ENCODE measurements at regions not wholly inside any gene's neighbourhood (a gene's known extent, or its start where the extent isn't known, plus 50 kb on each side); places are given as distances from the start of the nearest gene placed in this dataset.

- H3K36me3 ChIP-seq (ENCODE audit: control insufficient read depth in 1 of 2, insufficient read depth in 2 of 2, low read length in 2 of 2) = no peaks in the 10 kb centered on the region
- H3K27me3 ChIP-seq (ENCODE audit: low read depth, low read length) = no peaks in the 10 kb centered on the region
- no peak overlapping the region for H3K27ac ChIP-seq (ENCODE audit: low read length)
- no peak overlapping the region for H3K4me3 ChIP-seq (ENCODE audit: low read depth in 1 of 2, low read length in 2 of 2)
- H3K9me3 ChIP-seq (ENCODE audit: control insufficient read depth in 1 of 2, low read length in 2 of 2) = no peaks in the 10 kb centered on the region
- no peaks in the 10 kb centered on the region for H3K4me1 ChIP-seq (ENCODE audit: control insufficient read depth in 1 of 2, insufficient read depth in 2 of 2, low read length in 2 of 2)
These were observed 97.0 kb downstream of the AGTR2 start for GRCh38 chrX:116267511-116268040.

GRCh38 chrX:116272322-116272721 is 101.8 kb downstream of the AGTR2 start:
- no peak overlapping the region for H3K4me3 ChIP-seq (ENCODE audit: low read depth in 1 of 2, low read length in 2 of 2)
- H3K36me3 ChIP-seq (ENCODE audit: control insufficient read depth in 1 of 2, insufficient read depth in 2 of 2, low read length in 2 of 2) = no peaks in the 10 kb centered on the region
- no peaks in the 10 kb centered on the region for H3K4me1 ChIP-seq (ENCODE audit: control insufficient read depth in 1 of 2, insufficient read depth in 2 of 2, low read length in 2 of 2)
- no peak overlapping the region for H3K27ac ChIP-seq (ENCODE audit: low read length)
- no peaks in the 10 kb centered on the region for H3K27me3 ChIP-seq (ENCODE audit: low read depth, low read length)
- H3K9me3 ChIP-seq (ENCODE audit: control insufficient read depth in 1 of 2, low read length in 2 of 2) = no peaks in the 10 kb centered on the region

GRCh38 chrX:116272861-116273260 is 102.3 kb downstream of the AGTR2 start:
- Histone ChIP-seq H3K4me1 (ENCODE audit: control insufficient read depth in 1 of 2, insufficient read depth in 2 of 2, low read length in 2 of 2) (no peaks in the 10 kb centered on the region), H3K27me3 (ENCODE audit: low read depth, low read length) (no peaks in the 10 kb centered on the region), H3K4me3 (ENCODE audit: low read depth in 1 of 2, low read length in 2 of 2) (no peak overlapping the region), H3K9me3 (ENCODE audit: control insufficient read depth in 1 of 2, low read length in 2 of 2) (no peaks in the 10 kb centered on the region), H3K36me3 (ENCODE audit: control insufficient read depth in 1 of 2, insufficient read depth in 2 of 2, low read length in 2 of 2) (no peaks in the 10 kb centered on the region), H3K27ac (ENCODE audit: low read length) (no peak overlapping the region)

GRCh38 chrX:116276261-116276660 is 105.7 kb downstream of the AGTR2 start:
- no peaks in the 10 kb centered on the region for H3K27me3 ChIP-seq (ENCODE audit: low read depth, low read length)
- H3K36me3 ChIP-seq (ENCODE audit: control insufficient read depth in 1 of 2, insufficient read depth in 2 of 2, low read length in 2 of 2) = no peaks in the 10 kb centered on the region
- no peak overlapping the region for H3K27ac ChIP-seq (ENCODE audit: low read length)
- H3K4me3 ChIP-seq (ENCODE audit: low read depth in 1 of 2, low read length in 2 of 2) = no peak overlapping the region
- H3K9me3 ChIP-seq (ENCODE audit: control insufficient read depth in 1 of 2, low read length in 2 of 2) = no peaks in the 10 kb centered on the region
- H3K4me1 ChIP-seq (ENCODE audit: control insufficient read depth in 1 of 2, insufficient read depth in 2 of 2, low read length in 2 of 2) = no peaks in the 10 kb centered on the region

- H3K27me3 ChIP-seq (ENCODE audit: low read depth, low read length) = no peaks in the 10 kb centered on the region
- no peaks in the 10 kb centered on the region for H3K9me3 ChIP-seq (ENCODE audit: control insufficient read depth in 1 of 2, low read length in 2 of 2)
- H3K4me1 ChIP-seq (ENCODE audit: control insufficient read depth in 1 of 2, insufficient read depth in 2 of 2, low read length in 2 of 2) = no peaks in the 10 kb centered on the region
These were observed 107.0 kb downstream of the AGTR2 start for GRCh38 chrX:116277351-116278225.

GRCh38 chrX:116278826-116279225 is 108.3 kb downstream of the AGTR2 start:
- Histone ChIP-seq H3K4me3 (ENCODE audit: low read depth in 1 of 2, low read length in 2 of 2) (no peak overlapping the region), H3K27ac (ENCODE audit: low read length) (no peak overlapping the region)

More at GRCh38 chrX:116277351-116278225, 107.0 kb downstream of the AGTR2 start:
- Histone ChIP-seq H3K36me3 (ENCODE audit: control insufficient read depth in 1 of 2, insufficient read depth in 2 of 2, low read length in 2 of 2) (no peaks in the 10 kb centered on the region), H3K4me3 (ENCODE audit: low read depth in 1 of 2, low read length in 2 of 2) (no peak overlapping the region), H3K27ac (ENCODE audit: low read length) (no peak overlapping the region)

GRCh38 chrX:116281106-116281505 is 110.6 kb downstream of the AGTR2 start:
- Histone ChIP-seq H3K27me3 (ENCODE audit: low read depth, low read length) (no peaks in the 10 kb centered on the region), H3K9me3 (ENCODE audit: control insufficient read depth in 1 of 2, low read length in 2 of 2) (no peaks in the 10 kb centered on the region), H3K36me3 (ENCODE audit: control insufficient read depth in 1 of 2, insufficient read depth in 2 of 2, low read length in 2 of 2) (no peaks in the 10 kb centered on the region), H3K4me1 (ENCODE audit: control insufficient read depth in 1 of 2, insufficient read depth in 2 of 2, low read length in 2 of 2) (no peaks in the 10 kb centered on the region), H3K27ac (ENCODE audit: low read length) (no peak overlapping the region), H3K4me3 (ENCODE audit: low read depth in 1 of 2, low read length in 2 of 2) (no peak overlapping the region)

More at GRCh38 chrX:116278826-116279225, 108.3 kb downstream of the AGTR2 start:
- Histone ChIP-seq H3K4me1 (ENCODE audit: control insufficient read depth in 1 of 2, insufficient read depth in 2 of 2, low read length in 2 of 2) (no peaks in the 10 kb centered on the region), H3K27me3 (ENCODE audit: low read depth, low read length) (no peaks in the 10 kb centered on the region), H3K9me3 (ENCODE audit: control insufficient read depth in 1 of 2, low read length in 2 of 2) (no peaks in the 10 kb centered on the region), H3K36me3 (ENCODE audit: control insufficient read depth in 1 of 2, insufficient read depth in 2 of 2, low read length in 2 of 2) (no peaks in the 10 kb centered on the region)

- no peaks in the 10 kb centered on the region for H3K36me3 ChIP-seq (ENCODE audit: control insufficient read depth in 1 of 2, insufficient read depth in 2 of 2, low read length in 2 of 2)
- H3K4me3 ChIP-seq (ENCODE audit: low read depth in 1 of 2, low read length in 2 of 2) = no peak overlapping the region
- no peaks in the 10 kb centered on the region for H3K9me3 ChIP-seq (ENCODE audit: control insufficient read depth in 1 of 2, low read length in 2 of 2)
- no peaks in the 10 kb centered on the region for H3K27me3 ChIP-seq (ENCODE audit: low read depth, low read length)
- H3K27ac ChIP-seq (ENCODE audit: low read length) = no peak overlapping the region
- no peaks in the 10 kb centered on the region for H3K4me1 ChIP-seq (ENCODE audit: control insufficient read depth in 1 of 2, insufficient read depth in 2 of 2, low read length in 2 of 2)
These were observed 112.2 kb downstream of the AGTR2 start for GRCh38 chrX:116282751-116283150.

- no peak overlapping the region for H3K27ac ChIP-seq (ENCODE audit: low read length)
- no peaks in the 10 kb centered on the region for H3K9me3 ChIP-seq (ENCODE audit: control insufficient read depth in 1 of 2, low read length in 2 of 2)
- H3K27me3 ChIP-seq (ENCODE audit: low read depth, low read length) = no peaks in the 10 kb centered on the region
- no peak overlapping the region for H3K4me3 ChIP-seq (ENCODE audit: low read depth in 1 of 2, low read length in 2 of 2)
- no peaks in the 10 kb centered on the region for H3K36me3 ChIP-seq (ENCODE audit: control insufficient read depth in 1 of 2, insufficient read depth in 2 of 2, low read length in 2 of 2)
- H3K4me1 ChIP-seq (ENCODE audit: control insufficient read depth in 1 of 2, insufficient read depth in 2 of 2, low read length in 2 of 2) = no peaks in the 10 kb centered on the region
These were observed 113.9 kb downstream of the AGTR2 start for GRCh38 chrX:116284400-116284799.

GRCh38 chrX:116285501-116285900 is 115.0 kb downstream of the AGTR2 start:
- Histone ChIP-seq H3K27me3 (ENCODE audit: low read depth, low read length) (no peaks in the 10 kb centered on the region), H3K4me3 (ENCODE audit: low read depth in 1 of 2, low read length in 2 of 2) (no peak overlapping the region), H3K27ac (ENCODE audit: low read length) (no peak overlapping the region), H3K4me1 (ENCODE audit: control insufficient read depth in 1 of 2, insufficient read depth in 2 of 2, low read length in 2 of 2) (no peaks in the 10 kb centered on the region), H3K9me3 (ENCODE audit: control insufficient read depth in 1 of 2, low read length in 2 of 2) (no peaks in the 10 kb centered on the region), H3K36me3 (ENCODE audit: control insufficient read depth in 1 of 2, insufficient read depth in 2 of 2, low read length in 2 of 2) (no peaks in the 10 kb centered on the region)

GRCh38 chrX:116289592-116289991 is 119.0 kb downstream of the AGTR2 start:
- no peaks in the 10 kb centered on the region for H3K36me3 ChIP-seq (ENCODE audit: control insufficient read depth in 1 of 2, insufficient read depth in 2 of 2, low read length in 2 of 2)
- no peaks in the 10 kb centered on the region for H3K9me3 ChIP-seq (ENCODE audit: control insufficient read depth in 1 of 2, low read length in 2 of 2)
- H3K27ac ChIP-seq (ENCODE audit: low read length) = no peak overlapping the region
- H3K4me1 ChIP-seq (ENCODE audit: control insufficient read depth in 1 of 2, insufficient read depth in 2 of 2, low read length in 2 of 2) = no peaks in the 10 kb centered on the region
- no peaks in the 10 kb centered on the region for H3K27me3 ChIP-seq (ENCODE audit: low read depth, low read length)
- no peak overlapping the region for H3K4me3 ChIP-seq (ENCODE audit: low read depth in 1 of 2, low read length in 2 of 2)
